C4-2B (cell line): ENCODE measurements at regions not wholly inside any gene's neighbourhood (a gene's known extent, or its start where the extent isn't known, plus 50 kb on each side); places are given as distances from the start of the nearest gene placed in this dataset.

Experiments
- H3K27ac ChIP-seq: fragments of 450-650 bp; 2 replicates; pipeline ENCODE4 v1.5.1; 2017
- CTCF ChIP-seq: fragments of 450-650 bp; conservative IDR thresholded peaks from 2 replicates; pipeline ENCODE4 v1.5.1; 2017; ENCODE audit warnings: mild to moderate bottlenecking
- ZFX ChIP-seq: fragments of 450-650 bp; IDR thresholded peaks from 2 replicates; pipeline ENCODE4 v1.6.1; 2017

GRCh38 chr5:56664025-56664424, 151.3 kb upstream of the MAP3K1 start:
- H3K27ac ChIP-seq = no peak overlapping the region
- TF ChIP-seq CTCF (no peak), ZFX (no peak)

- H3K27ac ChIP-seq = no peak overlapping the region
- TF ChIP-seq CTCF (no peak), ZFX (no peak)
These were observed 151.8 kb upstream of the MAP3K1 start for GRCh38 chr5:56663523-56663922.

GRCh38 chr5:56662893-56663292, 152.5 kb upstream of the MAP3K1 start:
- TF ChIP-seq CTCF (no peak), ZFX (no peak)
- no peak overlapping the region for H3K27ac ChIP-seq

GRCh38 chr5:56659971-56660370, 155.4 kb upstream of the MAP3K1 start:
- TF ChIP-seq CTCF (no peak), ZFX (no peak)
- no peak overlapping the region for H3K27ac ChIP-seq

- TF ChIP-seq ZFX (no peak), CTCF (no peak)
- H3K27ac ChIP-seq = no peak overlapping the region
These were observed 156.4 kb upstream of the MAP3K1 start for GRCh38 chr5:56658972-56659371.

GRCh38 chr5:56656846-56657726, 158.3 kb upstream of the MAP3K1 start:
- no peak overlapping the region for H3K27ac ChIP-seq
- TF ChIP-seq ZFX (no peak), CTCF (no peak)

- TF ChIP-seq ZFX (no peak), CTCF (no peak)
- no peak overlapping the region for H3K27ac ChIP-seq
These were observed 163.5 kb upstream of the MAP3K1 start for GRCh38 chr5:56651893-56652292.
